Ishikawa (cell line): ENCODE measurements at regions not wholly inside any gene's neighbourhood (a gene's known extent, or its start where the extent isn't known, plus 50 kb on each side); places are given as distances from the start of the nearest gene placed in this dataset.

Experiments
- CEBPB ChIP-seq: IDR thresholded peaks from 2 replicates; pipeline ENCODE4 v1.6.1; 2012
- EGR1 ChIP-seq: IDR thresholded peaks from 2 replicates; pipeline ENCODE4 v1.6.1; 2012
- EP300 ChIP-seq: IDR thresholded peaks from 2 replicates; pipeline ENCODE4 v1.6.1; 2012; ENCODE audit warnings: borderline replicate concordance
- FOXM1 ChIP-seq: IDR thresholded peaks from 2 replicates; pipeline ENCODE4 v1.6.1; 2012; ENCODE audit warnings: low read depth, borderline replicate concordance
- MAX ChIP-seq: IDR thresholded peaks from 2 replicates; pipeline ENCODE4 v1.6.1; 2012
- RAD21 ChIP-seq: IDR thresholded peaks from 2 replicates; pipeline ENCODE4 v1.6.1; 2012; ENCODE audit warnings: low read depth
- REST ChIP-seq: IDR thresholded peaks from 2 replicates; pipeline ENCODE4 v1.6.1; 2012; ENCODE audit warnings: low read depth, mild to moderate bottlenecking
- TAF1 ChIP-seq: IDR thresholded peaks from 2 replicates; pipeline ENCODE4 v1.6.1; 2012; ENCODE audit warnings: low read depth, mild to moderate bottlenecking
- TCF12 ChIP-seq: IDR thresholded peaks from 2 replicates; pipeline ENCODE4 v1.6.1; 2012; ENCODE audit warnings: low read depth
- TEAD4 ChIP-seq: IDR thresholded peaks from 2 replicates; pipeline ENCODE4 v1.6.1; 2012
- USF1 ChIP-seq: IDR thresholded peaks from 2 replicates; pipeline ENCODE4 v1.6.1; 2012
- YY1 ChIP-seq: IDR thresholded peaks from 2 replicates; pipeline ENCODE4 v1.6.1; 2012; ENCODE audit warnings: low read depth
- ZBTB7A ChIP-seq: IDR thresholded peaks from 2 replicates; pipeline ENCODE4 v1.6.1; 2012; ENCODE audit warnings: low read depth

GRCh38 chr14:87282266-87282665 is 710.7 kb downstream of the GALC start:
- TF ChIP-seq TCF12, result no peak
- no peak for TF ChIP-seq FOXM1
- no peak for TF ChIP-seq RAD21
- TF ChIP-seq EP300, result no peak
- no peak for TF ChIP-seq CEBPB
- no peak for TF ChIP-seq YY1
- no peak for TF ChIP-seq REST
- no peak for TF ChIP-seq EGR1
- TF ChIP-seq TAF1, result no peak
- no peak for TF ChIP-seq USF1
- TF ChIP-seq MAX, result no peak
- TF ChIP-seq TEAD4, result no peak
- no peak for TF ChIP-seq ZBTB7A
